ENCODE measurements at regions not wholly inside any gene's neighbourhood (a gene's known extent, or its start where the extent isn't known, plus 50 kb on each side); places are given as distances from the start of the nearest gene placed in this dataset.

GRCh38 chr15:26355472-26356074 is 417.3 kb downstream of the GABRB3 start:
- no peaks in the 10 kb centered on the region for H3K27me3 Mint-ChIP-seq
- H3K27ac Mint-ChIP-seq: no peak overlapping the region
- H3K4me1 Mint-ChIP-seq (ENCODE audit: low read depth): no peaks in the 10 kb centered on the region
- TF ChIP-seq, protein P1, sequence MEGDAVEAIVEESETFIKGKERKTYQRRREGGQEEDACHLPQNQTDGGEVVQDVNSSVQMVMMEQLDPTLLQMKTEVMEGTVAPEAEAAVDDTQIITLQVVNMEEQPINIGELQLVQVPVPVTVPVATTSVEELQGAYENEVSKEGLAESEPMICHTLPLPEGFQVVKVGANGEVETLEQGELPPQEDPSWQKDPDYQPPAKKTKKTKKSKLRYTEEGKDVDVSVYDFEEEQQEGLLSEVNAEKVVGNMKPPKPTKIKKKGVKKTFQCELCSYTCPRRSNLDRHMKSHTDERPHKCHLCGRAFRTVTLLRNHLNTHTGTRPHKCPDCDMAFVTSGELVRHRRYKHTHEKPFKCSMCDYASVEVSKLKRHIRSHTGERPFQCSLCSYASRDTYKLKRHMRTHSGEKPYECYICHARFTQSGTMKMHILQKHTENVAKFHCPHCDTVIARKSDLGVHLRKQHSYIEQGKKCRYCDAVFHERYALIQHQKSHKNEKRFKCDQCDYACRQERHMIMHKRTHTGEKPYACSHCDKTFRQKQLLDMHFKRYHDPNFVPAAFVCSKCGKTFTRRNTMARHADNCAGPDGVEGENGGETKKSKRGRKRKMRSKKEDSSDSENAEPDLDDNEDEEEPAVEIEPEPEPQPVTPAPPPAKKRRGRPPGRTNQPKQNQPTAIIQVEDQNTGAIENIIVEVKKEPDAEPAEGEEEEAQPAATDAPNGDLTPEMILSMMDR (IDR thresholded peaks at IDR 0.05): no peak
- no peak for DNase-seq
- no peaks in the 10 kb centered on the region for H3K9me3 Mint-ChIP-seq
- ATAC-seq: no peak
- ChIA-PET CTCF (no interaction called here), POLR2A (no interaction called here)
- H3K36me3 Mint-ChIP-seq (ENCODE audit: low read depth): no peaks in the 10 kb centered on the region
- intact Hi-C loops (cut with micrococcal nuclease): no loop called here
- H3K4me3 Mint-ChIP-seq: no peak overlapping the region

- Mint-ChIP-seq H3K4me3 (no peak overlapping the region), H3K27ac (no peak overlapping the region), H3K9me3 (peaks cover under 1% of the 10 kb centered on the region), H3K4me1 (ENCODE audit: low read depth) (no peaks in the 10 kb centered on the region), H3K36me3 (ENCODE audit: low read depth) (no peaks in the 10 kb centered on the region), H3K27me3 (no peaks in the 10 kb centered on the region)
- ChIA-PET POLR2A (no interaction called here), CTCF (no interaction called here)
- TF ChIP-seq, protein P1 (IDR thresholded peaks at IDR 0.05): no peak
- ATAC-seq: no peak
- intact Hi-C loops (cut with micrococcal nuclease): no loop called here
- DNase-seq: no peak
Observed at GRCh38 chr15:26352909-26353308, 420.0 kb downstream of the GABRB3 start.

GRCh38 chr15:26352406-26352805 is 420.5 kb downstream of the GABRB3 start:
- Mint-ChIP-seq H3K36me3 (ENCODE audit: low read depth) (no peaks in the 10 kb centered on the region), H3K27ac (no peak overlapping the region), H3K9me3 (peaks cover 2% of the 10 kb centered on the region), H3K27me3 (no peaks in the 10 kb centered on the region), H3K4me1 (ENCODE audit: low read depth) (no peaks in the 10 kb centered on the region), H3K4me3 (no peak overlapping the region)
- intact Hi-C loops (cut with micrococcal nuclease): no loop called here
- no peak for ATAC-seq
- no peak for DNase-seq
- CTCF ChIA-PET: no interaction called here
- POLR2A ChIA-PET: no interaction called here
- TF ChIP-seq, protein P1 (IDR thresholded peaks at IDR 0.05): no peak

GRCh38 chr15:26325495-26325894 is 447.4 kb downstream of the GABRB3 start:
- Mint-ChIP-seq H3K4me3 (no peak overlapping the region), H3K27me3 (no peaks in the 10 kb centered on the region), H3K27ac (no peak overlapping the region), H3K9me3 (no peaks in the 10 kb centered on the region), H3K36me3 (ENCODE audit: low read depth) (no peaks in the 10 kb centered on the region), H3K4me1 (ENCODE audit: low read depth) (no peaks in the 10 kb centered on the region)
- ChIA-PET POLR2A (no interaction called here), CTCF (no interaction called here)
- TF ChIP-seq, protein P1 (IDR thresholded peaks at IDR 0.05): no peak
- intact Hi-C loops (cut with micrococcal nuclease): no loop called here
- DNase-seq (no peak), ATAC-seq (no peak)

DNA sequence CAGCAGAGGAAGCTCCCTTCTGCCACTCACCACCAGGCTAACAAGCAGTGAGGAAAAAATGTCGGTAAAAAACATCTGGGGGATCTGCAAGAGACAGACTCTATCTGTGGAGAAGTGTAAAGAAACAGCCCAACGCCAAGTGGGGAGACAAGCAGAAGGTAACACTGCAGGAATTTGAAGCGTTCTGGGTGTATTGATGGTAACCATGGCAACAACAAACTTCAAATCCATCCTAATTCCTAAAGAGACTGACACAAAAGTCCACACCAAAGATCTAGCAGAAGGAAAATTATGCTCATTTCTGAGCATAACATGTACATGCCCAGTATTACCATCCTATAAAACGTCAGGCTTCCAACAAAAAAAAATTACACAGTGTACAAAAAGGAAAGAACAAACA is 449.3 kb downstream of the GABRB3 start:
- no peak overlapping the region for H3K4me3 Mint-ChIP-seq
- no peak for DNase-seq
- no peaks in the 10 kb centered on the region for H3K9me3 Mint-ChIP-seq
- ChIA-PET POLR2A (no interaction called here), CTCF (no interaction called here)
- no peaks in the 10 kb centered on the region for H3K4me1 Mint-ChIP-seq (ENCODE audit: low read depth)
- TF ChIP-seq, protein P1 (IDR thresholded peaks at IDR 0.05): no peak
- intact Hi-C loops (cut with micrococcal nuclease): no loop called here
- H3K36me3 Mint-ChIP-seq (ENCODE audit: low read depth): no peaks in the 10 kb centered on the region
- no peak overlapping the region for H3K27ac Mint-ChIP-seq
- H3K27me3 Mint-ChIP-seq: no peaks in the 10 kb centered on the region
- ATAC-seq: no peak
